Frontal cortex (tissue), 3 donors: ENCODE measurements at regions not wholly inside any gene's neighbourhood (a gene's known extent, or its start where the extent isn't known, plus 50 kb on each side); places are given as distances from the start of the nearest gene placed in this dataset.
"Not testable (repeated sequence)": the region's sequence is repeated elsewhere in the genome, so short reads cannot be mapped to it uniquely, and the experiment has no call there.

Source experiments
- DNase-seq, 2 donors: peaks; one replicate each; pipeline ENCODE4 v3.0.0; 2012; ENCODE audit warnings: low spot score in 2 of 2
- FAIRE-seq: peaks from 2 replicates; lab custom pipeline; 2012; peaks lifted over from hg19 to GRCh38; lab: Jason Lieb, UNC
- donor health status: control.
- donor health status: control.
- donor health status: control.

DNA sequence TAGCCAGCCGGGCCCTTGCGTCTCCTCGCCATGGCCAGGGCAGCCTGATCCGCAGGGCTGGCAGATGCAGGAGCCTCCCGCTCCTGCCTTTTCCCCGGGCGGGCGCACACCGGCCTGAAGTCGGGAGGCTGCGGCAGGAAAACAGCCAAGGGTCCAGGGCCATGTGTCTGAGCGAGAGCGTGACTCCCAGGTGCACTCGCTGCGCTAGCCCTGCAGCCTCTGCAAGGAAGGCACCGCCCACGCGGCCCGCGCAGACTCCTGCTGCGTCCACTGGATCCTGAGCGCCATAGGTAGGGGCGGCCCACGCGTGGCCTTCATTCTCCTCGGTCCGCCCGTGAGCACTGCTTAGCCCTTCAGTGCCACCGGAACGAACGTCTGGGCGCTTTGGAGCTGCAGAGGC lies 379.9 kb downstream of the TRAM1L1 start:
- FAIRE-seq (no peak), DNase-seq (no peak)

DNA sequence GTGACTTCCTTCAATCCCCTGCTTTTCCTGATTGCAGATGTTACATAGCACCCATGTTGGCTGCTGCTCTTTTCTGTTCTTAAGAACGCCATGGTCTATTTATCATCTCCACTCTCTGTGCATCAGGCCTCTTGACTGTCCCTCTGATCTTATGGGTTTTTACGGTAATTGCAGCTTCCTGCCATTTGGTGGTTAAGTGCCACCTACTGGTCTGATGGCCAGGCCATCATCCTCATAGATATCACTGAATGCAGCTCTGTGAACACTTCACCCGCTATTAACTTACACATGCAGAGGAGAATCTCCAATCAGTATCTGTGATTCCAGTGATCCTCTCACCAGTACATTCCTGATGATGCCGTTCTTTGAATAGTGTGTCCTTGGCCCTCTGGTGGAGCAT lies 382.4 kb downstream of the TRAM1L1 start:
- DNase-seq (no peak), FAIRE-seq (no peak)

DNA sequence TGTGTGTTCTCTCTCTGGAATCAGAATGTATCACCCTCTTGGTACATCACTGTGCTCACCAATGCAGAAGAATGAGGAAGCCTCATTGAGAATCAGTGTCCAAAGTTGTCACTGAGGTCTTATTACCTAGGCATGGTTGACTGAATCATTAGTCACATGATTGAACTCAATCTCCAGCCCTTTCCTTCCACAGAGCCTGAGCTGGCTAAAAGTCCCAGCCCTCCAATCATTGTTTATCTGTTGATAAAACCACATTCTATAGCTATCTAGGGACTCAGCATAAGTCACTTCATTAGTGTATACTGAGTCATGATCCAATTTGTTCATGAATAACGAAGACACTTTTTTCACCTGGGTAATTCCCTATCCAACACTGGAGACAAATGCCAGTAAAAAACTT lies 396.8 kb downstream of the TRAM1L1 start:
- FAIRE-seq = no peak
- no peak for DNase-seq

DNA sequence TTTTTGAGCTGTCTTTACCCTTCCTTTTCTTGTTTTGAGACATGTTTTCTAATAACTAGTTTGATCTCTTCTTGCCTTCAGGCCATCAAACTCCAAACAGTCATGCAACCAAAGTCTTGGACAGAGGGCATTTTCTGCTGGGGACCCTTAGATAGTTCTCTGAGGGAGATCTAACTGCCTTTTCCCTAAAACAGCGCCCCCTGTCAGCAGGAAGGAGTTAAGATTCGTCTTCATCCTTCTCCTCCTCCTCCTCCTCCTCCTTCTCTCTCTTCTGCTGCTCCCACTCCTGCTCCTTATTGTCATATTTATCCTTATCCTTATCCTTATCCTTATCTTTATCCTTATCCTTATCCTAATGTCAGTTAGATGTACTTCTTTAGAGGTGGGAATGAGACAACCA lies 417.2 kb downstream of the TRAM1L1 start:
- DNase-seq = no peak
- FAIRE-seq = no peak

DNA sequence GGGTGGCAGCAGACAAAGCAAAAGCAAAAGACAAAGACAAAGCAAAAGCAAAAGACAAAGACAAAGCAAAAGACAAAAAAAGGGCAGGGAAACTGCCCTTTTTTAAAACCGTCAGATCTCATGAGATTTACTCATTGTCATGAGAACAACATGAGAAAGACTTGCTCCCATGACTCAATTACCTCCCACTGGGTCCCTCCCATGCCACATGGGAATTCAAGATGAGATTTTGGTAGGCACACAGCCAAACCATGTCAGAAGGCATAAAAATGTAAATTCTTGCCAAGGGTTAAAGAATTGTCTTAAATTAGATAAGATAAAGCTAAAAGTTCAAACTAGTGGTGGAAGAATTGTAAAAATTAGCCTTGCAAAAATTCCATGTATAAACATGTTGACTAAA lies 419.7 kb downstream of the TRAM1L1 start:
- no peak for DNase-seq
- FAIRE-seq = no peak

DNA sequence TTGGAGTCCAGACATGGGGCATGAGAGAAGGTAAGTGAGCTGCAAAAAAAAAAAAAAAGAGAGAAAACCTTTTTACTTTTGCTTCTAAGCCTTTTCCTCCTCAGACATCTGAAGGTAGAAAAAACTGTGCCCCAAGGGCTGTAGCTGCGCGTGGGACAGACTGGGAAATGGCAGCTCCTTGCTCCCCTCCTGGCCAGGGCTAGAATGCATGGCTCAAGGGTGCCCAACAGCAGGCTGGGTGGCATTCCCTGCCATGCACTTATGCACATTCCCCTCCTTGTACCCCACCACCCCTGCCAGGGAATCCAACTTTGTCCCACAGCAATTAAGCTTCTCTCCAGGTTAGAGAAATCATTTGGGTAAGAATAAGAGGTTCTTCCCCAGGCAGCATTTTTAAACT lies 421.2 kb downstream of the TRAM1L1 start:
- no peak for FAIRE-seq
- no peak for DNase-seq

DNA sequence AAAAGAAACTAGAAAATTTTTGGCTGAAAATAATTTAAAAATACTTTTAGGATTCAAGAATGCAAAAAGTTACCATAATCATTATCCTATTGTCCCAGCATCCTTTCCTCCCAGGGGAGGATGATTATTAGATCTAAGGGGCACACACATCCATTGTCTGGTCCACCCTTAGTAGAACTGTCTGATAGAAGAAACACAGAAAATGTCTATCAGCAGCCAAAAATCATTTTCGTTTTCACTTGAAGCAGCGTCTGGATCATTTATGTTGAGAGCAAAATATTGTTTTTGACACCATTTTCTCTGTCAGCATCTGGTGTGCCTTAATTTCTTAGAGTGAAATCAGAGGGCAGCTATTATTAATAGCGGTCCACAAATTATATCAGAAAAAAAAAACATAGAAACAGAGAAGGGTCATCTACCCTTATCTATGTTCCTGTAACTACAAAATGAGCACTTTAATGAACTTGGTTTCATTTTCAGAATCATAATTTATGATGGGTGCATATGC lies 446.3 kb downstream of the TRAM1L1 start:
- DNase-seq = no peak
- no peak for FAIRE-seq

DNA sequence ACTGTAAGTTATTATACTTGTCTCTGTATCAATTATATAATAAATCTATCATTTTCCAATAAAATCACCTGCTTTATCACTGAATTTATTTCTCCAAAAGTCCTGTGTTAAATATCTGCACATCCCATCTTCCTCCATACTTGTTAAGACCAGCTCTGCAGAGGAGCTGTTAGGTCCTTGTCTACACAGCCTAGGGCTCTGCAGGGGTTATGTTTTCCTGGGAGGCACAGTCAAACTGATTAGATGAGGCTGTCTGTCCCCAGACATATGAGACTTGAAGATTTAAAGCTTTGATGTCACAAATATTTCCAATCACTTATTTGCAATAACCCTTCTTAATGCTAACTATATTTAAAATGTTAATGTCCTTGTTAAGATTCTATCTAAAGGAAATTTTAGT lies 446.8 kb downstream of the TRAM1L1 start:
- no peak for DNase-seq
- no peak for FAIRE-seq

DNA sequence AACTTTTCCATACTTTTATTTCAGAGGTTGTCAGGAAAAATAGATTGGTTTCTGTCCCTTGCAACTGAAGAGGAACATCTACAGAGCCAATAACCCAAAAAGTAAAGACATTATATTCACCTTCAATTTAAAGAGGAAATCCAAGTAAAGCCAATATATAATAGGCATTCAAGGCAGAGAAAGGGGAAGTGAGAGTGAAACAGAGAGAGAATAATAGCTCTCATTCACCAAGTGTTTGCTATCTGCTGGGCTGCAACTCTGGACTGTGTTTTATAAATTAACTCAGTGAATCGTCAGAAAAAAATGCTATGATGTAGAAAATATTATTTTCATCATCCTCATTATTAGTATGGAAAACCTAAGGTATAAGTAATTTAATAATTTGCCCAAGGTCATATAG lies 448.5 kb downstream of the TRAM1L1 start:
- DNase-seq (no peak), FAIRE-seq (no peak)

DNA sequence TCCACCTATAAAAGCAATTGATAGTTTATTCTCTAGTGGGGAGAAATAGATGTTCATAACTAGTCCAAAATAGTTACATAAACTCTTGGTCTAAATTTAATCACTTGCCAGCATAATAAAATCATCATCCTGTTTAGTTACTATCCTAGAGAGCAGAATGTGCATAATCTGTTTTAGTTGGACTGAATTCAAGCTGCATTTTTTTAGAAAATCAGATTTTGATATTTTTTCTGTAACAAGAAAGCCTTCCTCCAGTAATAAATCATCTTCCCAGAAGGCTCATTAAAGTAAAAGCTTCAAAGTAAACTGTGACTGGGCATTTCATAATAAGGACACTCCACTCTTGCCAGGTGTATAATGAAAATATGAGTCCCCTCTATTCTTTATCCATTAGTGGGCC lies 453.1 kb downstream of the TRAM1L1 start:
- FAIRE-seq = no peak
- DNase-seq = no peak

DNA sequence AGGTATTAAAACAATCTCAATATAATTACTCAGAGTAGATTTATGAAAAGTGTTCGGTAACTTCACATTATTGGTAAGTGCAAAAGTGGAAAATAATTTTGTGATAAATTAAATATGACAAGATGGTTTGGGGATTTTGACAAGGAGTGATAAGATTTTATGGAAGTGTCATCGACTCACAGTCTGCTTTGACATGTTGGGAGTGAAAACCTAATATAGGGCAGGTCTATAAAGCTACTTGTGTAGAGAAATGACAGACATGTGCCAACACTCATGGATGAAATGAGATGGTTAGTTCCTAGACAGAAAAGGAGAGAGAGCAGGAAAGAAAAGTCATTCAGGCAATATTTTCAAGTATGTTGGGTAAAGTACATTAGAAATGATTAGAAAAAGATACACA lies 456.8 kb downstream of the TRAM1L1 start:
- DNase-seq (no peak), FAIRE-seq (no peak)

DNA sequence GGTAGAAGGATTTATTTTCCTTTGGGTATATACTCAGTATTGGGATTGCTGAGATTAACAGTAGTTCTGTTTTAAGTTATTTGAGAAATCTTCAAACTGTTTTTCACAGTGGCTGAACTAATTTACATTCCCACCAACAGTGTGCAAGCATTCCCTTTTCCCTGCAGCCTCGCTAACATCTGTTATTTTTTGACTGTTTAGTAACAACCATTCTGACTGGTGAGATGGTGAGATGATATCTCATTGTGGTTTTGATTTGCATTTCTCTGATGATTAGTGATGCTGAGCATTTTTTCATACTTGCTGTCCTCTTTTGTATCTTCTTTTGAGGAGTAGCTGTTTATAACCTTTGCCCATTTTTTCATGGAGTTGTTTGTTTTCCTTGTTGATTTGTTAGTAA lies 457.8 kb downstream of the TRAM1L1 start:
- FAIRE-seq (no peak), DNase-seq (no peak)

DNA sequence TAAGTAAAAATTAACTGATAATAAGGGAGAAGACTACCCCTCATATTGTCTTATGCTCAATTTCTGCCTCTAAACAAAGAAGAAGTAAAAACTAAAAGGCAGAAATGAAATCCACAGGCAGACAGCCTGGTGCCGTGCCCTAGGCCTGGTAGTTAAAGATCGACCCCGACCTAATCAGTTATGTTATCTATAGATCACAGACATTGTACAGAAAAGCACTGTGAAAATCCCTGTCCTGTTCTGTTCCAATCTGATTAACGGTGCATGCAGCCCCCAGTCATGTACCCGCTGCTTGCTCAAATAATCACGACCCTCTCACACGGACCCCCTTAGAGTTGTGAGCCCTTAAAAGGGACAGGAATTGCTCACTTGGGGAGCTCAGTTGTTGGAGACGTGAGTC lies 465.9 kb downstream of the TRAM1L1 start:
- not testable (repeated sequence) for DNase-seq, FAIRE-seq

DNA sequence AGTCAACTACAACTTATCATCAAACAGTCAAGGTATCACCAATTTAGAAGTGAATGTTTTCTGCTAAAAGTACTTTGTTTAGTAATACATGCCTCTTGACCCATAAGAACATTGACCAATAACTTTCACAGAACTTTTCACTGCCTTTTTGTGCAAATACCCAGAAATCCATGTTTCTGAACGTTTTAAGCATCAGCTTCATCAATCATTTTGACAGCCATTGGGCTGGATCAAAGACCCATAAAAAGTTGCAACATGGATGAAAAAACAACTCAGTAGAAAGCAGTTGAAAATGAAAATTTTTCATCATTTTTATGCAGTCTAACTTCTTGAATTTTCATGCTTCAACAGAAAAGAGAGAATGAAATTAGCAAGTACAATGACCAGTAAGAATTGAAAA lies 466.7 kb downstream of the TRAM1L1 start:
- FAIRE-seq (no peak), DNase-seq (no peak)

DNA sequence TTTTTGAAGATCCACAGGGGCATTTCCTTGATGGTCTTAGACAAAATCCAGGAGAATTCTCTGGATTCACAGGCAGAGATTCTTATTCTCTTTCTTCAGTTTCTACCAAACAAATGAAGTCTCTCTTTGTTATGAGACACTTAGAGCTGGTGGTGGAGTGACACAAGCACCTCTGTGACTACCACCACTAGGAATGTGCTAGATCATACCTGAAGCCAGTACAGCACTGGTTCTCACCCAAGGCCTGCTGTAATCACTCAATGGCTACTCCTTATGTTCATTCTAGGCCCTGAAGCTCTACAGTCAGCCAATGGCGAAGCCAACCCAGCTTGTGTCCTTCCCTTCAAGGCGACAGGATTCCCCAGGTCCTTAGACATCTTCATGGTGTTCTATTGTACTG lies 482.3 kb downstream of the TRAM1L1 start:
- FAIRE-seq = no peak
- no peak for DNase-seq

DNA sequence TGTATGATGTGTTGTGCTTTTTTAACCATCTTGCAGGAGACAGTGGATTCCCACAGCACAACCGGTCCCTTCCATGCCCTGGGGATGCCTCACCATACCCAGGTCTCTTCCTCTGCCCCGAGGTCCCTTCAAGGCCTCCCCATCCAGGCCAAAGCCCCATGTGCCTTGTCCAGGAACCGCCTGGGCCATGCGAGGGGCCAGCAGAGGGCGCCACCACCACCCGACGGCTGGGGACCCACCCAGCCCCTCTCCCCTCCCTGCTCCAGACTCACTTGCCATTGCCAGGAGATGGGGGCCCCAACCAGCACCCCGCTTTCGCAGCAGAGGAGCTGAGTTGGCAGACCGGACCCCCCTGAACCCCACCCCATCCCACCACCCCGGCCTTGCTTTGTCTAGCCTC lies 485.5 kb downstream of the TRAM1L1 start:
- no peak for FAIRE-seq
- DNase-seq = no peak

DNA sequence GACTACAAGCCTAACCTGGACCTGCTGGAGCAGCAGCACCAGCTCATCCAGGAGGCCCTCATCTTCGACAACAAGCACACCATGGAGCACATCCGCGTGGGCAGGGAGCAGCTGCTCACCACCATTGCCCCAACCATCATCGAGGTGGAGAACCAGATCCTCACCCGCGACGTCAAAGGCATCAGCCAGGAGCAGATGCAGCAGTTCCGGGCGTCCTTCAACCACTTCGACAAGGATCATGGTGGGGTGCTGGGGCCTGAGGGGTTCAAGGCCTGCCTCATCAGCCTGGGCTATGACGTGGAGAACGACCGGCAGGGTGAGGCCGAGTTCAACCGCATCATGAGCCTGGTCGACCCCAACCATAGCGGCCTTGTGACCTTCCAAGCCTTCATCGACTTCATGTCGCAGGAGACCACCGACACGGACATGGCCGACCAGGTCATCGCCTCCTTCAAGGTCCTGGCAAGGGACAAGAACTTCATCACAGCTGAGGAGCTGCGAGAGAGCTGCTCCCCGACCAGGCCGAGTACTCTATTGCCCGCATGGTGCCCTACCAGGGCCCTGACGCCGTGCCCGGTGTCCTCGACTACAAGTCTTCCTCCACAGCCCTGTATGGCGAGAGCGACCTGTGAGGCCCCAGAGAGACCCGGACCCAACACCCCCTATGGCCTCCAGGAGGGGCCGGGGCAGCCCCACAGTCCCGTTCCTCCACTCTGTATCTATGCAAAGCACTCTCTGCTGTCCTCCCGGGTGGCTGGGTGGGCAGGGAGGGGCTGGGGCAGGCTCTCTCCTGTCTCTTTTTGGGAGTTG lies 486.2 kb downstream of the TRAM1L1 start:
- no peak for FAIRE-seq
- DNase-seq = no peak

DNA sequence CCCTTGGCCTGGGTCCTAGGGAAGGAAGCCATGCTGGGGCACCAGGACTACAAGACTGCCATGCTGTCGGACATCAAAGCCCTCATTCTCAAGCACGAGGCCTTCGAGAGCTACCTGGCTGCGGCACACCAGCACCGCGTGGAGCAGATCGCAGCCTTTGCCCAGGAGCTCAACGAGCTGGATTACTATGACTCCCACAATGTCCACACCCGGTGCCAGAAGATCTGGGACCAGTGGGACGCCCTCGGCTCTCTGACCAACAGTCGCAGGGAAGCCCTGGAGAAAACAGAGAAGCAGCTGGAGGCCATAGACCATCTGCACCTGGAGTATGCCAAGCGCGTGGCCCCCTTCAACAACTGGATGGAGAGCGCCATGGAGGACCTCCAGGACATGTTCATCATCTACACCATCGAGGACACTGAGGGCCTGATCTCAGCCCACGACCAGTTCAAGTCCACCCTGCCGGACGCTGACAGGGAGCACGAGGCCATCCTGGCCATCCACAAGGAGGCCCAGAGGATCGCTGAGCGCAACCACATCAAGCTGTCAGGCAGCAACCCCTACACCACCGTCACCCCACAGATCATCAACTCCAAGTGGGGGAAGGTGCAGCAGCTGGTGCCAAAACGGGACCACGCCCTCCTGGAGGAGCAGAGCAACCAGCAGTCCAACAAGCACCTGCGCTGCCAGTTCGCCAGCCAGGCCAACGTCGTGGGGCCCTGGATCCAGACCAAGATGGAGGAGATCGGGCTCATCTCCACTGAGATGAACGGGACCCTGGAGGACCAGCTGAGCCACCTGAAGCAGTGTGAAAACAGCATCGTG lies 487.0 kb downstream of the TRAM1L1 start:
- FAIRE-seq (no peak), DNase-seq (no peak)

DNA sequence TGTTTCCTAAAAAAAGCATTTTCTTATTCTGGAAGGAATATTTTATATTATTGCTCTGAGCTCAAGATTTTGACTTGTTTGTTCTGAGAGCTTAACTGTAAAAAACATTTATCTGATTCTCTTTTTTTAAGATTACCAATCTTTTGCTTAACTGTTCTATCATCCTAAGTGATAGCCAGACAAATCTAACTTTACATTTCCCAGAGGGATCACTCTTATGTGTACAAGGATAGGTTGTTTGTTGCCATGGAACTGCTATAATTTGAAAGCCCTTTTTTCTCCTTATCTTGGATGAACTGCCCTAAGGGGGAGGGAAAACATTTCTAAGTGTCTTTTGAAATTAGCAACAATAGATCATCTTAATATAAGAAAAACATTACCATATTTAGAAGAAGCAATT lies 494.7 kb downstream of the TRAM1L1 start:
- DNase-seq (no peak), FAIRE-seq (no peak)

DNA sequence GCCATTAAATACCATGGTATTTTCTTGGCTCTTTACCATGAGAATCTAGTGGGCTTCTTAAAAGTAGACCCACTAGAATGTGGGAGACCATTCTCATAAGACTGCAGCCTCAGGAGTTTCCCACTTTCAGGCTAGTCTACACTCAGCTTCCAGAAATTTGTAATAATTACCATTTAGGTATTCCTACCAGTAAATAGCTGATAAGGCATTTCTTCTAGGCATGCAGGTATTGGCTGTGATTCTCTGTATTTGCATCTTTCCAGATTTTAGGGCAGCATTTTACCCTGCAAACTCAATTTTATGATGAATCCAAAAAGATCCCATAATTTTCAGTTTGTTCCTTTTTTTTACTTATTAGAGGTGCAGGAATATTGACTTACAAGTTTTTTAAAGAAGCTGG lies 496.6 kb downstream of the TRAM1L1 start:
- no peak for FAIRE-seq
- no peak for DNase-seq

DNA sequence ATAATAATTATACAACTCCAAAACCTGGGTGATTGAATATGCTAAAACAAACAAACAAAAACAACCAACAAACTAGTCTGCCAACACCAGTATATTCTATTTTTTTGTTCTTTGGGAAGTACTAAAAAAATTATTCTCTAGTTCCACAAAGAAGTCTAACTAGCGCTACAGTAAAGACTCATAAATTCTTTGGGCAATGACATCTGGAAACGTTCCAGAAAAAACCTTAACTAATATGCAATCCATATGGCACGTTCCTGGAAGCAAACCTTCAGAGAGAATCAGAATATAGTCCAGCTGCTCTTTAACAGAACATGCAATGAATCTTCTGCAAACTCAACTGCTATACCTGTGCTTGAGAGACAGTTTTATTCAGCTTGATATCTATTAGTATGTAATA lies 500.1 kb downstream of the TRAM1L1 start:
- FAIRE-seq = no peak
- no peak for DNase-seq
